ENCODE measurements at regions not wholly inside any gene's neighbourhood (a gene's known extent, or its start where the extent isn't known, plus 50 kb on each side); places are given as distances from the start of the nearest gene placed in this dataset.

- Histone ChIP-seq H3K4me2 (ENCODE audit: low read length) (no peak overlapping the region), H2AFZ (ENCODE audit: low read length) (no peak overlapping the region), H3K9ac (ENCODE audit: low read length) (no peak overlapping the region)
Observed at GRCh38 chr7:132066761-132067171, 509.5 kb downstream of the PLXNA4 start.

GRCh38 chr7:132065989-132066603, 509.7 kb upstream of the PODXL start:
- Histone ChIP-seq H3K27me3 (ENCODE audit: insufficient read depth, low read length) (peaks cover 8% of the 10 kb centered on the region; the same call in 1 of the 2 replicates), H3F3A (ENCODE audit: insufficient read depth, low read length) (no peaks in the 10 kb centered on the region), H3K4me1 (ENCODE audit: insufficient read depth, low read length, severe bottlenecking) (no peaks in the 10 kb centered on the region), H3K9me2 (ENCODE audit: low read depth, low read length) (no peaks in the 10 kb centered on the region), H3K9me3 (ENCODE audit: low read length) (no peaks in the 10 kb centered on the region), H2AFZ (ENCODE audit: low read length) (no peak overlapping the region), H3K4me2 (ENCODE audit: low read length) (no peak overlapping the region), H3K79me2 (ENCODE audit: insufficient read depth, low read length) (no peaks in the 10 kb centered on the region), H3K27ac (ENCODE audit: low read depth, low read length, poor library complexity, severe bottlenecking) (no peak overlapping the region), H3K4me3 (ENCODE audit: low read depth, low read length, poor library complexity, severe bottlenecking) (no peak overlapping the region), H4K20me1 (ENCODE audit: insufficient read depth, low read length) (no peaks in the 10 kb centered on the region), H3K9ac (ENCODE audit: low read length) (no peak overlapping the region), H3K36me3 (ENCODE audit: insufficient read depth, low read length) (no peaks in the 10 kb centered on the region)
- TF ChIP-seq EZH2 (IDR thresholded peaks at IDR 0.05; ENCODE audit: borderline replicate concordance, low read length) (no peak), CTCF (IDR thresholded peaks at IDR 0.05; ENCODE audit: low read length) (no peak)

More at GRCh38 chr7:132066761-132067171, 509.5 kb downstream of the PLXNA4 start:
- Histone ChIP-seq H4K20me1 (ENCODE audit: insufficient read depth, low read length) (no peaks in the 10 kb centered on the region), H3K4me1 (ENCODE audit: insufficient read depth, low read length, severe bottlenecking) (no peaks in the 10 kb centered on the region), H3F3A (ENCODE audit: insufficient read depth, low read length) (no peaks in the 10 kb centered on the region), H3K36me3 (ENCODE audit: insufficient read depth, low read length) (no peaks in the 10 kb centered on the region), H3K27me3 (ENCODE audit: insufficient read depth, low read length) (peaks cover 8% of the 10 kb centered on the region; the same call in 1 of the 2 replicates), H3K27ac (ENCODE audit: low read depth, low read length, poor library complexity, severe bottlenecking) (no peak overlapping the region), H3K9me3 (ENCODE audit: low read length) (no peaks in the 10 kb centered on the region), H3K4me3 (ENCODE audit: low read depth, low read length, poor library complexity, severe bottlenecking) (no peak overlapping the region), H3K79me2 (ENCODE audit: insufficient read depth, low read length) (no peaks in the 10 kb centered on the region), H3K9me2 (ENCODE audit: low read depth, low read length) (no peaks in the 10 kb centered on the region)
- TF ChIP-seq CTCF (IDR thresholded peaks at IDR 0.05; ENCODE audit: low read length) = no peak
- no peak for TF ChIP-seq EZH2 (IDR thresholded peaks at IDR 0.05; ENCODE audit: borderline replicate concordance, low read length)

GRCh38 chr7:132065193-132065988, 509.0 kb upstream of the PODXL start:
- H3K27ac ChIP-seq (ENCODE audit: low read depth, low read length, poor library complexity, severe bottlenecking) = no peak overlapping the region
- no peaks in the 10 kb centered on the region for H3K9me3 ChIP-seq (ENCODE audit: low read length)
- H3K4me1 ChIP-seq (ENCODE audit: insufficient read depth, low read length, severe bottlenecking) = no peaks in the 10 kb centered on the region
- no peaks in the 10 kb centered on the region for H3K79me2 ChIP-seq (ENCODE audit: insufficient read depth, low read length)
- H3K9ac ChIP-seq (ENCODE audit: low read length) = no peak overlapping the region
- no peak for TF ChIP-seq CTCF (IDR thresholded peaks at IDR 0.05; ENCODE audit: low read length)
- no peak for TF ChIP-seq EZH2 (IDR thresholded peaks at IDR 0.05; ENCODE audit: borderline replicate concordance, low read length)
- H3K4me2 ChIP-seq (ENCODE audit: low read length) = no peak overlapping the region
- no peak overlapping the region for H2AFZ ChIP-seq (ENCODE audit: low read length)
- H3F3A ChIP-seq (ENCODE audit: insufficient read depth, low read length) = no peaks in the 10 kb centered on the region
- no peaks in the 10 kb centered on the region for H4K20me1 ChIP-seq (ENCODE audit: insufficient read depth, low read length)
- H3K4me3 ChIP-seq (ENCODE audit: low read depth, low read length, poor library complexity, severe bottlenecking) = no peak overlapping the region
- no peaks in the 10 kb centered on the region for H3K9me2 ChIP-seq (ENCODE audit: low read depth, low read length)
- no peaks in the 10 kb centered on the region for H3K36me3 ChIP-seq (ENCODE audit: insufficient read depth, low read length)
- peaks cover 8% of the 10 kb centered on the region; the same call in 1 of the 2 replicates for H3K27me3 ChIP-seq (ENCODE audit: insufficient read depth, low read length)
